ENCODE measurements at regions not wholly inside any gene's neighbourhood (a gene's known extent, or its start where the extent isn't known, plus 50 kb on each side); places are given as distances from the start of the nearest gene placed in this dataset.

GRCh38 chr4:123628288-123628687, 231.7 kb downstream of the SPRY1 start:
- TF ChIP-seq CTCF (IDR thresholded peaks at IDR 0.05; ENCODE audit: low read length): no peak
- TF ChIP-seq EZH2 (IDR thresholded peaks at IDR 0.05; ENCODE audit: borderline replicate concordance, low read length): no peak
